ENCODE measurements at regions not wholly inside any gene's neighbourhood (a gene's known extent, or its start where the extent isn't known, plus 50 kb on each side); places are given as distances from the start of the nearest gene placed in this dataset.
"Not testable (repeated sequence)": the region's sequence is repeated elsewhere in the genome, so short reads cannot be mapped to it uniquely, and the experiment has no call there.

DNA sequence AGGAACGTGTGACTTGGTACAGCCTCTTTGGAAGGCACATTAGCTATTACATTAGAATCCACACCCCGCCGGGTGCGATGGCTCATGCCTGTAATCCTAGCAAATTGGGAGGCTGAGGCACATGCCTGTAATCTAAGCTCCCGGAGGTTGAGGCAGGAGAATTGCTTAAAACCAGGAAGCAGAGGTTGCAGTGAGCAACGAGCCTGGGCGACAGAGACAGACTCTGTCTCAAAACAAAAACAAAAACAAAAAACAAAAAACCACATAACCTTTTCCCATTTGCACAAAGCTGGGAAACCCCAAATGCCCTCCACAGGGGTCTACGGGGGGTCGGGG lies 82.7 kb upstream of the METTL9 start:
- TF ChIP-seq, protein P1, sequence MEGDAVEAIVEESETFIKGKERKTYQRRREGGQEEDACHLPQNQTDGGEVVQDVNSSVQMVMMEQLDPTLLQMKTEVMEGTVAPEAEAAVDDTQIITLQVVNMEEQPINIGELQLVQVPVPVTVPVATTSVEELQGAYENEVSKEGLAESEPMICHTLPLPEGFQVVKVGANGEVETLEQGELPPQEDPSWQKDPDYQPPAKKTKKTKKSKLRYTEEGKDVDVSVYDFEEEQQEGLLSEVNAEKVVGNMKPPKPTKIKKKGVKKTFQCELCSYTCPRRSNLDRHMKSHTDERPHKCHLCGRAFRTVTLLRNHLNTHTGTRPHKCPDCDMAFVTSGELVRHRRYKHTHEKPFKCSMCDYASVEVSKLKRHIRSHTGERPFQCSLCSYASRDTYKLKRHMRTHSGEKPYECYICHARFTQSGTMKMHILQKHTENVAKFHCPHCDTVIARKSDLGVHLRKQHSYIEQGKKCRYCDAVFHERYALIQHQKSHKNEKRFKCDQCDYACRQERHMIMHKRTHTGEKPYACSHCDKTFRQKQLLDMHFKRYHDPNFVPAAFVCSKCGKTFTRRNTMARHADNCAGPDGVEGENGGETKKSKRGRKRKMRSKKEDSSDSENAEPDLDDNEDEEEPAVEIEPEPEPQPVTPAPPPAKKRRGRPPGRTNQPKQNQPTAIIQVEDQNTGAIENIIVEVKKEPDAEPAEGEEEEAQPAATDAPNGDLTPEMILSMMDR (conservative IDR thresholded peaks at IDR 0.05; ENCODE audit: low read depth in 2 of 2): not testable (repeated sequence)
- TF ChIP-seq EZH2 (IDR thresholded peaks at IDR 0.05; ENCODE audit: low read depth, unreplicated experiment); POLR2AphosphoS5 (IDR thresholded peaks at IDR 0.05; ENCODE audit: low read depth); EZH2phosphoT487 (IDR thresholded peaks at IDR 0.05; ENCODE audit: unreplicated experiment); NANOG (IDR thresholded peaks at IDR 0.05; ENCODE audit: borderline replicate concordance); STAT1 (IDR thresholded peaks at IDR 0.05; ENCODE audit: unreplicated experiment); CREB1 (CRISPR knock-in tag; IDR thresholded peaks at IDR 0.05; ENCODE audit: low read depth); ZNF331 (CRISPR knock-in tag; IDR thresholded peaks at IDR 0.05; ENCODE audit: low read depth); ZNF114 (CRISPR knock-in tag; IDR thresholded peaks at IDR 0.05); JUNB (IDR thresholded peaks at IDR 0.05; ENCODE audit: unreplicated experiment): not testable (repeated sequence)
- TF ChIP-seq, protein P2, sequence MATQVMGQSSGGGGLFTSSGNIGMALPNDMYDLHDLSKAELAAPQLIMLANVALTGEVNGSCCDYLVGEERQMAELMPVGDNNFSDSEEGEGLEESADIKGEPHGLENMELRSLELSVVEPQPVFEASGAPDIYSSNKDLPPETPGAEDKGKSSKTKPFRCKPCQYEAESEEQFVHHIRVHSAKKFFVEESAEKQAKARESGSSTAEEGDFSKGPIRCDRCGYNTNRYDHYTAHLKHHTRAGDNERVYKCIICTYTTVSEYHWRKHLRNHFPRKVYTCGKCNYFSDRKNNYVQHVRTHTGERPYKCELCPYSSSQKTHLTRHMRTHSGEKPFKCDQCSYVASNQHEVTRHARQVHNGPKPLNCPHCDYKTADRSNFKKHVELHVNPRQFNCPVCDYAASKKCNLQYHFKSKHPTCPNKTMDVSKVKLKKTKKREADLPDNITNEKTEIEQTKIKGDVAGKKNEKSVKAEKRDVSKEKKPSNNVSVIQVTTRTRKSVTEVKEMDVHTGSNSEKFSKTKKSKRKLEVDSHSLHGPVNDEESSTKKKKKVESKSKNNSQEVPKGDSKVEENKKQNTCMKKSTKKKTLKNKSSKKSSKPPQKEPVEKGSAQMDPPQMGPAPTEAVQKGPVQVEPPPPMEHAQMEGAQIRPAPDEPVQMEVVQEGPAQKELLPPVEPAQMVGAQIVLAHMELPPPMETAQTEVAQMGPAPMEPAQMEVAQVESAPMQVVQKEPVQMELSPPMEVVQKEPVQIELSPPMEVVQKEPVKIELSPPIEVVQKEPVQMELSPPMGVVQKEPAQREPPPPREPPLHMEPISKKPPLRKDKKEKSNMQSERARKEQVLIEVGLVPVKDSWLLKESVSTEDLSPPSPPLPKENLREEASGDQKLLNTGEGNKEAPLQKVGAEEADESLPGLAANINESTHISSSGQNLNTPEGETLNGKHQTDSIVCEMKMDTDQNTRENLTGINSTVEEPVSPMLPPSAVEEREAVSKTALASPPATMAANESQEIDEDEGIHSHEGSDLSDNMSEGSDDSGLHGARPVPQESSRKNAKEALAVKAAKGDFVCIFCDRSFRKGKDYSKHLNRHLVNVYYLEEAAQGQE (IDR thresholded peaks at IDR 0.05; ENCODE audit: unreplicated experiment): not testable (repeated sequence)
- TF ChIP-seq, protein P3, sequence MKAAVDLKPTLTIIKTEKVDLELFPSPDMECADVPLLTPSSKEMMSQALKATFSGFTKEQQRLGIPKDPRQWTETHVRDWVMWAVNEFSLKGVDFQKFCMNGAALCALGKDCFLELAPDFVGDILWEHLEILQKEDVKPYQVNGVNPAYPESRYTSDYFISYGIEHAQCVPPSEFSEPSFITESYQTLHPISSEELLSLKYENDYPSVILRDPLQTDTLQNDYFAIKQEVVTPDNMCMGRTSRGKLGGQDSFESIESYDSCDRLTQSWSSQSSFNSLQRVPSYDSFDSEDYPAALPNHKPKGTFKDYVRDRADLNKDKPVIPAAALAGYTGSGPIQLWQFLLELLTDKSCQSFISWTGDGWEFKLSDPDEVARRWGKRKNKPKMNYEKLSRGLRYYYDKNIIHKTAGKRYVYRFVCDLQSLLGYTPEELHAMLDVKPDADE (IDR thresholded peaks at IDR 0.05): not testable (repeated sequence)
